Natural killer cell treated with Interleukin-12 subunit alpha and Interleukin-12 subunit beta and Interleukin-15 and Interleukin-18, amount 100 ng/mL, for 72 hours (primary cell): ENCODE measurements at regions not wholly inside any gene's neighbourhood (a gene's known extent, or its start where the extent isn't known, plus 50 kb on each side); places are given as distances from the start of the nearest gene placed in this dataset.

ENCODE experiments used
- ATAC-seq, 2 donors: fragments of 150-1000 bp; cut with Tn5 transposase in 1 of 2; sonication (Bioruptor Pico), chemical (Tn5 transposase) in 1 of 2; 2 replicates each; pipeline ENCODE4 v1.10.0; 2021
- DNase-seq: peaks from one replicate; pipeline ENCODE4 v3.0.0; 2022; ENCODE audit warnings: low spot score
- H3K27ac Mint-ChIP-seq, 2 donors: 1 replicate in 1 of 2; 2 replicates in 1 of 2; pipeline ENCODE4 v1.8.0; 2022; ENCODE audit warnings: mixed read lengths in 2 of 2, mild to moderate bottlenecking in 1 of 2, moderate library complexity in 1 of 2
- H3K27me3 Mint-ChIP-seq, 2 donors: 1 replicate in 1 of 2; 2 replicates in 1 of 2; pipeline ENCODE4 v1.8.0; 2022; ENCODE audit warnings: mixed read lengths in 2 of 2
- H3K36me3 Mint-ChIP-seq: one replicate; pipeline ENCODE4 v1.8.0; 2022; ENCODE audit warnings: mixed read lengths
- H3K4me1 Mint-ChIP-seq, 2 donors: 1 replicate in 1 of 2; 2 replicates in 1 of 2; pipeline ENCODE4 v1.8.0; 2022; ENCODE audit warnings: low read depth in 2 of 2, mixed read lengths in 2 of 2, mild to moderate bottlenecking in 1 of 2
- H3K4me3 Mint-ChIP-seq: one replicate; pipeline ENCODE4 v1.8.0; 2022; ENCODE audit warnings: mixed read lengths
- H3K9me3 Mint-ChIP-seq: 2 replicates; pipeline ENCODE4 v1.8.0; 2022; ENCODE audit warnings: mixed read lengths

- H3K27me3 Mint-ChIP-seq, result no peaks in the 10 kb centered on the region
- no peak for ATAC-seq
- no peaks in the 10 kb centered on the region for H3K4me1 Mint-ChIP-seq
- DNase-seq, result no peak
- H3K9me3 Mint-ChIP-seq, result peaks cover 13% of the 10 kb centered on the region
- no peaks in the 10 kb centered on the region for H3K36me3 Mint-ChIP-seq
- H3K4me3 Mint-ChIP-seq, result no peak overlapping the region
- no peak overlapping the region for H3K27ac Mint-ChIP-seq
These were observed 207.6 kb upstream of the HCCS start for GRCh38 chrX:10903523-10903922.

GRCh38 chrX:10904220-10904619 is 206.9 kb upstream of the HCCS start:
- Mint-ChIP-seq H3K36me3 (no peaks in the 10 kb centered on the region), H3K4me1 (no peaks in the 10 kb centered on the region), H3K4me3 (no peak overlapping the region), H3K27me3 (no peaks in the 10 kb centered on the region), H3K9me3 (peaks cover 13% of the 10 kb centered on the region), H3K27ac (no peak overlapping the region)
- ATAC-seq (no peak), DNase-seq (no peak)

DNA sequence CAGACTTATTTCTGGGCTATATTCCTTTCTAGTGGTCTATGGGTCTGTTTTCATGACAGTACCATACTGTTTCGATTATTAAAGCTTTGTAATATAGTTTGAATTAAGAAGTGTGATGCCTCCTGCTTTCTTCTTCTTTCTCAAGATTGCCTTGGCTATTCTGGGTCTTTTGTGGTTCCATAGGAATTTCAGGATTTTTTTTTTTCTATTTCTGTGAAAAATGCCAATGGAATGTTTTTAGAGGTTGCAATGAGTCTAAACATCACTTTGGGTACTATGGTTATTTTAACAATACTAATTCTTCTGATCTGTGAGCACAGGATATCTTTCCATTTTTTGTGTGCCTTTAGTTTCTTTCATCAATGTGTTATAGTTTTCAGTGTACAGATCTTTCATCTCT is 204.3 kb upstream of the HCCS start:
- ATAC-seq (no peak), DNase-seq (no peak)
- Mint-ChIP-seq H3K4me3 (no peak overlapping the region), H3K9me3 (peaks cover 13% of the 10 kb centered on the region), H3K27me3 (no peaks in the 10 kb centered on the region), H3K4me1 (no peaks in the 10 kb centered on the region), H3K36me3 (no peaks in the 10 kb centered on the region), H3K27ac (no peak overlapping the region)

DNA sequence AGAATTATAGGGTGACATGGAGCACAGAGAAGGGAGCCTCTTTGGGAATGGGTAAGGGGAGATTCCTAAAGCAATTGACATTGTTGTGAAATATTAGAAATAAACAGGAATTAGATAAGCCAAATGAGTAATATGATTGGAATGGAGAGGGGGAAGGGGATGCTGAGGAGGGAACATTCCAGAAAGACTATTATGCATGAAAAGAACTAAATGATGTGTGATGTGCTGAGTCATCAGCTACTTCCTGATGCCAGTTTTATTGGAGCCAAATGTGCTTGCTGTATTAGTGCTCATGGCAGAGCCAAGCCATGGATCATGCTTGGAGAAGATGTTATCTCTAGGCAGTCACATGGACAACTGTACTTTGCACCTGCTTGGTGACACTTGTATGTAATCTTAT is 189.0 kb upstream of the HCCS start:
- Mint-ChIP-seq H3K9me3 (peaks cover 21% of the 10 kb centered on the region), H3K36me3 (peaks cover 10% of the 10 kb centered on the region), H3K27ac (no peak overlapping the region), H3K27me3 (no peaks in the 10 kb centered on the region), H3K4me1 (no peaks in the 10 kb centered on the region), H3K4me3 (no peak overlapping the region)
- ATAC-seq (no peak), DNase-seq (no peak)

- H3K27me3 Mint-ChIP-seq, result no peaks in the 10 kb centered on the region
- no peak for ATAC-seq
- H3K9me3 Mint-ChIP-seq, result peaks cover 21% of the 10 kb centered on the region
- H3K27ac Mint-ChIP-seq, result no peak overlapping the region
- peaks cover 10% of the 10 kb centered on the region for H3K36me3 Mint-ChIP-seq
- DNase-seq, result no peak
- no peaks in the 10 kb centered on the region for H3K4me1 Mint-ChIP-seq
- no peak overlapping the region for H3K4me3 Mint-ChIP-seq
These were observed 188.3 kb upstream of the HCCS start for GRCh38 chrX:10922835-10923234.

DNA sequence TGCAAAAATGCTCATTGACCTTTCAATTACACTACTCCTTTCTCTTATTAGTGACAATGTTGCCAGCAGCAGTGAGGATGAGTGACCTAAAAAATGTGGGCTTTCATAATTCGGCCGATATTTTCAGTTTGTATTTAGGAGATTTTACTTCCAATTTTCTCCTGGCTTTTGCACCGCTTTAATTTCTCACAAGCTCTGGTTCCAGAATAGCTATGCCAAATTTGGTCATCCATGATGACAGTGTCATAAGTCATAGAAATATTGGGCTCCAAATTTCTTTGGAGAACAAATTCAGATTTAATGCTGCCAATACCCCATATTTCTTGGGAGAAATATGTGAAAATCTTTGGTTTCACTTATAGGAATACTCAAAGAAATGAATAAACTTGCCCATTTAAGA is 187.7 kb upstream of the HCCS start:
- no peak overlapping the region for H3K4me3 Mint-ChIP-seq
- no peak for ATAC-seq

GRCh38 chrX:10926404-10926803 is 184.7 kb upstream of the HCCS start:
- ATAC-seq, result no peak
- H3K9me3 Mint-ChIP-seq, result peaks cover 17% of the 10 kb centered on the region
- H3K4me1 Mint-ChIP-seq, result no peaks in the 10 kb centered on the region
- H3K4me3 Mint-ChIP-seq, result no peak overlapping the region
- DNase-seq, result no peak
- no peak overlapping the region for H3K27ac Mint-ChIP-seq
- no peaks in the 10 kb centered on the region for H3K27me3 Mint-ChIP-seq
- no peaks in the 10 kb centered on the region for H3K36me3 Mint-ChIP-seq

More for the DNA sequence above, 187.7 kb upstream of the HCCS start:
- peaks cover 5% of the 10 kb centered on the region for H3K36me3 Mint-ChIP-seq
- no peak overlapping the region for H3K27ac Mint-ChIP-seq
- no peaks in the 10 kb centered on the region for H3K27me3 Mint-ChIP-seq
- no peak for DNase-seq
- H3K4me1 Mint-ChIP-seq, result no peaks in the 10 kb centered on the region
- peaks cover 20% of the 10 kb centered on the region for H3K9me3 Mint-ChIP-seq

DNA sequence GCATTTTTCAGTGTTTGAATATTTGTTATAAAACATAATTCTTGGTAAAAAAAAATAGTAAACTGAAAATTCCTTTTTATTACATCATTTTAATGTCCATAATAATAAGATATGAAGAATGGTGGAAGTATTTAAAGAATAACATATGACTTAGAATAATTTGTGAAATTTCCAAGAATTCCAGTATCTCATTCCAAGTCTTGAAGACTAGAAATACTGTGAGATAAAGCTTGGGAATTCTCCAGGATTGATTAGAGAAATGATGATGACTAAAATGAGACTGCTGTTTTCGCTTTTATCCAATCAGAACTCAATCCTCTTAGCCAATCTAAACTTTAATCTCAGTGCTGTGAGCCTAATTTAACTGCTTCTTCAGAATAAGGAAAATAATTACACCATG is 184.2 kb upstream of the HCCS start:
- Mint-ChIP-seq H3K4me1 (no peaks in the 10 kb centered on the region), H3K36me3 (no peaks in the 10 kb centered on the region), H3K27me3 (no peaks in the 10 kb centered on the region), H3K27ac (no peak overlapping the region), H3K9me3 (peaks cover 15% of the 10 kb centered on the region), H3K4me3 (no peak overlapping the region)
- ATAC-seq, result no peak
- no peak for DNase-seq

DNA sequence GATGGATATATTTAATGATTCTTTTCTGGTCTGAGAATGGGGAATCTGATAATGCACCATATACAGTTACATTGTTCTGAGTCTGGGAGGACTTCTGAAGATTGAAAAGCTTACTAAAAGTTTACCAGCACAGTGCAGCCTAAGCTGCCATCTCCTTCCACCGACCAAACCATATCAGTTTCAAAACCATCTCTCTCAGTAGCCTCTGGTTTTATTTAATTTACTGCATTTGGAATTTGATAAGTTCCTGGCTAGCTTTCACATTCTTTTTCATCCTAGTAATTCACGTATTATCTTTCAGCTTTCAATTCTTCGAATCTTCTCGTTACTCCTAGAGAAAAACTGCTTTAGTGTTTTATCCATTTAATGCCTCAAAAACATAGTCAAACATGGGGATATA is 181.4 kb upstream of the HCCS start:
- no peak overlapping the region for H3K27ac Mint-ChIP-seq
- H3K27me3 Mint-ChIP-seq, result no peaks in the 10 kb centered on the region
- DNase-seq (no peak), ATAC-seq (no peak)
- no peaks in the 10 kb centered on the region for H3K4me1 Mint-ChIP-seq
- no peaks in the 10 kb centered on the region for H3K36me3 Mint-ChIP-seq
- H3K9me3 Mint-ChIP-seq, result peaks cover 15% of the 10 kb centered on the region
- H3K4me3 Mint-ChIP-seq, result no peak overlapping the region

GRCh38 chrX:10930151-10930550 is 181.0 kb upstream of the HCCS start:
- Mint-ChIP-seq H3K4me1 (no peaks in the 10 kb centered on the region), H3K36me3 (no peaks in the 10 kb centered on the region), H3K27ac (no peak overlapping the region), H3K9me3 (peaks cover 19% of the 10 kb centered on the region), H3K27me3 (no peaks in the 10 kb centered on the region), H3K4me3 (no peak overlapping the region)
- no peak for DNase-seq
- no peak for ATAC-seq

DNA sequence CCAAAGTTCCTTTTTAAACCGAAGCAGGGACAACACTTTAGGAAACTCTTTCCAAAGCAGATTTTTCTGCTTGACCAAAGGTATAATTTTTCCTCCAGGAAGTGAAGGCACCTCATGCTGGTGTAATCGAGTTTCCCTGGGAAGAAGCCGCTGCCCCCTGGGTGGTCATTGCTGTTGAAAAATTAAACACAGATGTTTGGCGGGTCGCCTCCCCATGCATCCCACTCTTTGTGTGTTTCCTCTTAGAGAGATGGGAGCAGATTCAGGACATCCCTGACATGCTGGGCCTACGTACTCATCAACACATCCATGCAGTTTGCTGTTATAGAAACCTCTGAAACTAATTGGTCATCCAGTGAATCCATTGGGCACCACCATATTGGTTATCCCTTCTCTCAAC is 179.2 kb upstream of the HCCS start:
- Mint-ChIP-seq H3K27ac (no peak overlapping the region), H3K4me3 (no peak overlapping the region), H3K27me3 (no peaks in the 10 kb centered on the region), H3K36me3 (no peaks in the 10 kb centered on the region), H3K9me3 (peaks cover 17% of the 10 kb centered on the region), H3K4me1 (no peaks in the 10 kb centered on the region)
- no peak for ATAC-seq
- DNase-seq, result no peak

DNA sequence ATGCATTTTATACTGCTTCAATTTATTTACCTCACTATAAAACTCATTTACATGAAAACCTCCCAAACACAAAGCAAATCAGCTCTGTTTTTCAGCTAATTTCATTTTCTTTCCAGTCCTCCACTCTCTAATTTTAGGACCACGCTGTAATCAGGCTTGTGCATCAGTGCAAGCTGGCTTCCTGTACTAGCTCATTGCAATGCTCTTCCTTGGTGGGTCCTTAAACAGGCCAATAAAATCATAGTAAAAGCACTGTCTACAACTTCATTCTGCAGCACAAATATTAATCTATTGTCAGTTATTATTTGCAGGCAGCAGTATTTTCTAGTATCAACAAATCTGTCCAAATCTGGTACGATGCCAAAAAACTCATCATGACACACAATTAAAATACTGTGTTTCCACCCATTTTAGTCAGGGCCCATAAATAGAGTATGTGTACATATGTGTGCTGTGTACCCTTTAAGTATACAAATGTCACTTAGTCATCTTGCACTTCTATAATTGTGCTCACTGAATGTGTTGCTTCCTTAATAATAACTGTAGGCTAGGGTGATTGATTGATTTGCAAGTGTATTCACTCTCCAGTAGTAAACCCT is 178.2 kb upstream of the HCCS start:
- H3K4me1 Mint-ChIP-seq, result no peaks in the 10 kb centered on the region
- H3K27me3 Mint-ChIP-seq, result no peaks in the 10 kb centered on the region
- peaks cover 18% of the 10 kb centered on the region for H3K9me3 Mint-ChIP-seq
- DNase-seq (no peak), ATAC-seq (no peak)
- no peak overlapping the region for H3K4me3 Mint-ChIP-seq
- H3K27ac Mint-ChIP-seq, result no peak overlapping the region
- no peaks in the 10 kb centered on the region for H3K36me3 Mint-ChIP-seq

GRCh38 chrX:10935501-10935900 is 175.6 kb upstream of the HCCS start:
- ATAC-seq, result no peak
- H3K4me1 Mint-ChIP-seq, result no peaks in the 10 kb centered on the region
- H3K27me3 Mint-ChIP-seq, result no peaks in the 10 kb centered on the region
- H3K36me3 Mint-ChIP-seq, result no peaks in the 10 kb centered on the region
- no peak for DNase-seq
- H3K9me3 Mint-ChIP-seq, result peaks cover 29% of the 10 kb centered on the region
- no peak overlapping the region for H3K27ac Mint-ChIP-seq
- no peak overlapping the region for H3K4me3 Mint-ChIP-seq

DNA sequence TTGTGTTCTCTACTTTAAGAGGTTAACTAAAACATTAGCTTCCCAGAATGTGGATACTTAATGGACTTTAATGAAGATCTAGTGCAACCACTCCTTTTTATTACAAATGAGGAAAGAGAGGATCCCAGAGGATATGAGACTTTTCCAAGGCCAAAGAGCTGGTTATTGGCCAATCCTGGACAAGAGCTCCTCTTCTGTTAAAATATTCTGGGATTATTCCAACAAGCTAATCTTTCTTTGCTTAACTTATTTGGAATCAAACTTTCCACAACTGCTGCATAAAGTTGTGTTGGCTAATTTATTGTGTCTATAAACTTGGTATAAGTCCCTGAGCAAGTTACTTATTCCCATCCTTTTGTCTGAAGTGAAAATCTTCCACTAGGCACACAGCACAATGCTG is 174.2 kb upstream of the HCCS start:
- no peaks in the 10 kb centered on the region for H3K36me3 Mint-ChIP-seq
- no peak overlapping the region for H3K4me3 Mint-ChIP-seq
- no peaks in the 10 kb centered on the region for H3K4me1 Mint-ChIP-seq
- H3K27me3 Mint-ChIP-seq, result no peaks in the 10 kb centered on the region
- DNase-seq (no peak), ATAC-seq (no peak)
- peaks cover 25% of the 10 kb centered on the region for H3K9me3 Mint-ChIP-seq
- H3K27ac Mint-ChIP-seq, result no peak overlapping the region

GRCh38 chrX:10938365-10938923 is 172.7 kb upstream of the HCCS start:
- Mint-ChIP-seq H3K4me1 (no peaks in the 10 kb centered on the region), H3K27me3 (no peaks in the 10 kb centered on the region), H3K36me3 (no peaks in the 10 kb centered on the region), H3K27ac (no peak overlapping the region), H3K4me3 (no peak overlapping the region), H3K9me3 (peaks cover 25% of the 10 kb centered on the region)
- ATAC-seq, result no peak
- no peak for DNase-seq
